Neuron (in vitro differentiated cells): ENCODE measurements at regions not wholly inside any gene's neighbourhood (a gene's known extent, or its start where the extent isn't known, plus 50 kb on each side); places are given as distances from the start of the nearest gene placed in this dataset.

Source experiments
- H2AFZ ChIP-seq: one replicate; pipeline ENCODE4 v1.6.1; 2013; ENCODE audit warnings: low read depth, mild to moderate bottlenecking, inconsistent platforms, low read length, moderate library complexity
- H3K27me3 ChIP-seq: one replicate; pipeline ENCODE4 v1.6.1; 2013; ENCODE audit warnings: low read length; ENCODE audit not compliant: insufficient read depth
- H3K36me3 ChIP-seq: one replicate; pipeline ENCODE4 v1.6.1; 2013; ENCODE audit warnings: low read length; ENCODE audit not compliant: insufficient read depth
- H3K4me1 ChIP-seq: one replicate; pipeline ENCODE4 v1.6.1; 2013; ENCODE audit warnings: low read length; ENCODE audit not compliant: insufficient read depth
- H3K4me3 ChIP-seq: 2 replicates; pipeline ENCODE4 v1.5.1; 2013; ENCODE audit warnings: mild to moderate bottlenecking, low read length, moderate library complexity
- H3K9me3 ChIP-seq: one replicate; pipeline ENCODE4 v1.6.1; 2013; ENCODE audit warnings: low read length

DNA sequence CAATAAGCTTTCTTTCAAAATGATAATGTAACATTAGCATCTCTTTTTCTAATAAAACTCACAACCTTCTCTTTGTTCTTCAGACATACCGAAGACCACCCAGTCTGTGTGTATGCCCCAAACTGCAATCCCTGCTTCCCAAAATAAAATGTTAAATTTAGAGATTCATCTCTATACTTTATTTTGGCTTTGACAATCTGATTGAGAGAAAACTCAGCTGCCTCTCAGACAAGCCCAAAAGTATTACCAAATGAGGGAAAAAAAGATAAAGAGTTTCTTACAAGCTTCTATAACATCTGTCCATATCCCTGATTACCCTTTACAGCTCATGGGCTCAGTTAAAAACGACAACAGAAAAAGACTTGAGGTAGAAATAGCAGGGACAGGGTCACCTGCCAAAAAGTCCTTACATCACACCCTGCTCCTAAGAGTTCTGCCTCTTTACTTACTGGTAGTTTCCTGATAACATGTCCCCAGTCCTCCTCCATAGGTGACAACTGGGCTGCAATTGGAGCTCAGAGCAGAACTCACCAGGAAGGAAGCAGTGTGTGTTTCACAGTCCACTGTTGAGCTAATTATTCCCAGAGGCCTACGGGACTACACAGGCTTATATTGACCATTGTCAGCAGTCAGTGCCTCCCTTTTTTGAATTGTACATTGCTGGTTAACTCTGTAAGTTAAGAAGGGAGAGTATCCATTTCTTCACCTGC lies 70.9 kb upstream of the FAM9C start:
- Histone ChIP-seq H2AFZ (no peak overlapping the region), H3K27me3 (no peaks in the 10 kb centered on the region), H3K4me1 (no peaks in the 10 kb centered on the region), H3K9me3 (no peaks in the 10 kb centered on the region), H3K36me3 (no peaks in the 10 kb centered on the region), H3K4me3 (no peak overlapping the region)

DNA sequence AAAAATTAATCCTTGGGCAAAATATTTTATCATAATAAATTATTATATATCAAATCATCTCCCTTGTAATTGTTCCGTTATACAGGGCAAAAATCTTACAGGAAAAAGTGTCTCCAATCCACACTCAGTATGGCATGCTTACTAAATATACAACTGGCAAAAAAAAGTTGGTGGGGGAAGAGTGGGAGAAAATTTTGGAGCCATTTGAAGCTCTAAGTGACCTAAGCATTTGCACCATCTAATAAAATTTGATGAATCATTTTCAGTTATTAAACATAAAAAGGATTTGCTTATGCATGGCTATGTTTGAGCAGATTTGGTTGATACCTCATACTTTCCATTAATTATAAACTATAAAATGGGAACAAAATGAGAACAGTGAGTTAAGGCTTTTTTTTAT lies 68.1 kb upstream of the FAM9C start:
- Histone ChIP-seq H3K36me3 (no peaks in the 10 kb centered on the region), H3K4me1 (no peaks in the 10 kb centered on the region), H3K27me3 (no peaks in the 10 kb centered on the region), H3K4me3 (no peak overlapping the region), H3K9me3 (no peaks in the 10 kb centered on the region), H2AFZ (no peak overlapping the region)

DNA sequence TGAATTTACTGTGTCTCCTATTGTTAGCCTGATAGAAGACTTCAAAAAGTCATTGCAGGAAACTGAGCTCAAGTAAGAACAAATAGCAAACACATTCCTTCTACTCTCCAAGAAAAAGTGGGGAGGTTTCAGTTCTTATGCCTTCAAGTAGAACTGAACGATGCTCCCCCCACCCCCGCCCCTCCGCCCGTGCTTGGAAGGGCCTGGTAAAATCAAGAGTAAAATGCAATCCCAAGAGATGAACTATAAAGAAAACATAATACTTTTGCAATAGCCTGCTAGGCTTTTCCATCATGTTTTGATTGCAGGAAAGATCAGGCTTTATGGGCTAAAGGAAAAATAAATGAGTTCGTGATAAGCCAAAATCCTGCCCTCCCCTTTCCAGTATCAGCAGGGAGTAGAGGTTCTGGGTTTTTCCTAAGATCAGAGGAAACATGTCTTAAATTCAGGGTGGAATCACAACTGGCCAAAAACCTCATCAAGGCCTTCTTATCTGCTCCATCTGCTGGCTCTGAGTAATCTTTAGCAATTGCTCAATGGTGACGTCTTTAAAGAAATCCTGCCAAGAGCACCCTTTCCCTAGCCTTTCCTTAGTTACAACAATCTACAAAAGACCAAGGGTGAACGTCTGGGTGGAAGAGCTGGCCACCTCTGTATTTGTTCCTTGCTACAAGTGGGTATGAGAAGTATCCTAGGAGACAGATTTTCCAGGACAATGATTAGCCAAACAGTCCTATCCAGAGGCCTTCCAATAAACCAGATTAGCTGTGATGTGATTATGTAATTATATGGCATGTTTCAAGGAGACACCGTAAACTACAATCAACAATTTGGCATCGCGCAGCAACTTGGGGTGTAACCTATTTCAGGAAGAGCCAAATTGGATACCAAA lies 66.3 kb upstream of the FAM9C start:
- Histone ChIP-seq H3K9me3 (no peaks in the 10 kb centered on the region), H3K36me3 (no peaks in the 10 kb centered on the region), H3K4me3 (no peak overlapping the region)

DNA sequence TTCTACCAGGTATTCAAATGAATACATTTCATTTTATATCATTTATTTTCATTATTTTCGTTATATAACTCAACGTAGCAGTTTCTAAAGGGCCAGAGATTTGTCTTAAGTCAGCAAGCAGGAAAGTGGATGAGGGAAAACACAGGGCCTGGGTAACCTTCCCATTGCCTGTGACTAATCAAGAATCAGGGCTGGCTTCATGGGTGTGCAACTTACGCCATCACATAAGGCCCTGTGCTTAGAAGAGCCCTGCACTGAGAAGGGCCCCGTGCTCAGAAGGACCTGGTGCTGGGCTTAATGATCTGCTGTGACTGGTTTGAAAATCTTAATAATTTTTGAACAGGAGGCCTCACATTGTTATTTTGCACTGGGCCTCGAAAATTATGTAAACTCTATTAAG lies 65.4 kb upstream of the FAM9C start:
- H3K36me3 ChIP-seq: no peaks in the 10 kb centered on the region
- H3K4me3 ChIP-seq: no peak overlapping the region
- H3K9me3 ChIP-seq: no peaks in the 10 kb centered on the region
- no peaks in the 10 kb centered on the region for H3K27me3 ChIP-seq
- H3K4me1 ChIP-seq: no peaks in the 10 kb centered on the region
- H2AFZ ChIP-seq: no peak overlapping the region

More for the DNA sequence above, 66.3 kb upstream of the FAM9C start:
- no peaks in the 10 kb centered on the region for H3K4me1 ChIP-seq
- H3K27me3 ChIP-seq: no peaks in the 10 kb centered on the region
- H2AFZ ChIP-seq: no peak overlapping the region

DNA sequence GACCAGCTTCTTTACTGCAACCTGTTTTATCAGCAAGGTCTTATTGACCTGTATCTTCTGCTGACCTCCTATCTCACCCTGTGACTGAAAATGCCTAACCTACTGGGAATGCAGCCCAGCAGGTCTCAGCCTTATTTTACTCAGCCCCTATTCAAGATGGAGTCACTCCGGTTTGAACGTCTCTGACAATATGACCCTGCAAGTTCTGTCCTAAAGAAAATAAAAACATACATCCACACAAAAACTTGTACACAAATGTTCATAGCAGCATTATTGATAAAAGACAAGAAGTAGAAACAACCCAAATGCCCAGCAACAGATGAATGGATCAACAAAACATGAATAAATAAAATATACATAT lies 59.5 kb upstream of the FAM9C start:
- Histone ChIP-seq H2AFZ (no peak overlapping the region), H3K4me1 (peaks cover 2% of the 10 kb centered on the region), H3K36me3 (no peaks in the 10 kb centered on the region), H3K9me3 (no peaks in the 10 kb centered on the region), H3K4me3 (no peak overlapping the region), H3K27me3 (no peaks in the 10 kb centered on the region)

DNA sequence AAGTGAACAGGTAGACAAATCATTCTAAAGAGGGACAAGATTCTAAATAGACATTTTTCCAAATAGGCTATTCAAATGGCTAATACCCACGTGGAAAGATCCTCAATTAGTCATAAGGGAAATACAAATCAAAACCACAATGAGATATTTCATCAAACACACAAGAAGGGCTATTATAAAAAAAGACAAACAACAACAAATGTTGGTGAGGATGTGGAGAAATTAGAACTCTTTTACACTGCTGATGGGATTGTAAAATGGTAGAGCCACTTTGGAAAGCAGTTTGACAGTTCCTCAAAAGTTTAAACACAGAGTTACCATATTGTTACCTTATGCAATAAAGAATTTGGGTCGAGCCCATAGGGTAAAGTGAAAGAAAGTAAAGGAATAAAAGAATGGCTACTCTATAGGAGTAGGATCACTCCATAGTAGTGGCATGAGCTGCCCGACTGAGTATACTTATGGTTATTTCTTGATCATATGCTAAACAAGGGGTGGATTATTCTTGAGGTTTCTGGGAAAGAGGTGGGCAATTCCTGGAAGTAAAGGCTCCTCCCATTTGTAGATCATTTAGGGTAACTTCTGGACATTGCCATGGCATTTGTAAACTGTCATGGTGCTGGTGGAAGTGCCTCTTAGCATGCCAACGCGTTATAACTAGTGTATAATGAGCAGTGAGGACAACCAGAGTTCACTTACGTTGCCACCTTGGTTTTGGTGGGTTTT lies 58.9 kb upstream of the FAM9C start:
- Histone ChIP-seq H3K4me3 (no peak overlapping the region), H2AFZ (no peak overlapping the region), H3K9me3 (no peaks in the 10 kb centered on the region), H3K27me3 (no peaks in the 10 kb centered on the region), H3K36me3 (no peaks in the 10 kb centered on the region), H3K4me1 (peaks cover 2% of the 10 kb centered on the region)

DNA sequence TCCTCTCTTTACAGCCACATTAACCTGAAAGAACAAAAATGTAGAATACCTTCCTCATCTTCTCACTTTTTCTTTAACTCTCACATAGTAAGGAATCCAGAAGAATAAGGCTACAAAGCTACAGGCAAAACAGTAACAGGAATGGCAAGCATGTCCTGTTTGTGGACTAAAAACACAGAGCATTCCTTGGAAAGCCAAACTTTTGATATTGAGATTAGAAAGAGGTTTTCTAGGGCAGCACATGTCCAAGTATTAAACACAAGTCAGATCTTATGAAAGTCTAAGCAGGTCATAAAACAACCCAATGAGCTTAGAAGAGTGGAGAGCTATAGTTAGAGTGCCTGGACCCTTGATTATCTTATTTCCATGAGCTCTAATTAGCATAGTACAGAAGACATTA lies 58.2 kb upstream of the FAM9C start:
- no peaks in the 10 kb centered on the region for H3K27me3 ChIP-seq
- no peaks in the 10 kb centered on the region for H3K36me3 ChIP-seq
- H3K9me3 ChIP-seq: no peaks in the 10 kb centered on the region
- no peak overlapping the region for H3K4me3 ChIP-seq
- no peak overlapping the region for H2AFZ ChIP-seq
- peaks cover 2% of the 10 kb centered on the region for H3K4me1 ChIP-seq

DNA sequence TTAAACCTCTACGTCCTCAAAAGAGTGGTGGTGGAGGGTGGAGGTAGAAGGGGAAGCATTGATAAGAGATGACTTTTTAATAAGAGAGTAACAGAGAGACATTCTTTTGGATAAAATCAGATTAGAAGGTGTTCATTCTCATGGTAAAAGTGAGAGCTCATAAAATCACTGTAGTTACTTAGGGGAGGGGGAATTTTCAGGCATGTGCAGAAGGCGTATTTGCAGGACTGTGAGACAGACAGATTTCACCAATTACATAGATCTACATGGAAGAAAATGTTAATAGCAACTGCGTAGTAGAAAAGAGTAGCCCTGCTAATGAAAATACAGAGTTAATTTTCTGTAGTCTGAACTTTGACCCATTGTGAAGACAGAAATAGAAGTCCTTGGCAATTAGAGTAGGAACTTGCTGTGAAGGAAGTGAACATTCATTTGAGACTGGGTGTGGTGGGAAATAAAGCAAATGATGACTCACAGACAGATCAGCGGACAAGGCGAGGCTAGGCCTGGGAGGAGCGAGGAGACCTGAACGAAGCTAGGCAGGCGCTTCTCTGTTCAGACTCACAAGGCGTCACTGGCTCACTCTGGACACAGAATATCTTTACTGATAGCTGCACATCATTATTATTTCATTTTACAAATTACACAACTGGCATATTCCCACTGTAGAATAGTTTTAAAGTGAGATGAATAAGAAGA lies 57.2 kb upstream of the FAM9C start:
- Histone ChIP-seq H3K9me3 (no peaks in the 10 kb centered on the region), H3K4me3 (no peak overlapping the region), H3K4me1 (peaks cover 2% of the 10 kb centered on the region)

DNA sequence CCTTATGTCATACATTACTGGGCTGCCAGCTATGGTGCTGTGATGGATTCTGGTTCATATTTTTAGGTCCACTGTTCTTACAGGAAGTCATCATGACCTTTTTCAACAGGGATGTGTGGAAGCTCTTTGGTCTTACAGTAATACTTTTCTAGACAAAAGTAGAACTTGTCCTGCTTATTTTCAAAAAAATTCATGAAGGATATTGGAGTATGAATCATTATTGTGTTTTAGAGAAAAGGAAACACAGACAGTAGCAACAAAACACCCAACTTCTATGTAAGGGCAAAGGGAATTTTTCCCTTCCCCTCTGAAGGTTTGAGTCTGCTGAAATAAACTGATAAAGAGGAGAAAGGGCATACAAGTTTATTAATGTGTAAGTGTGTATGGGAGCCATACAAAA lies 54.7 kb upstream of the FAM9C start:
- H3K9me3 ChIP-seq: no peaks in the 10 kb centered on the region
- no peak overlapping the region for H2AFZ ChIP-seq
- H3K27me3 ChIP-seq: no peaks in the 10 kb centered on the region

More for the DNA sequence above, 57.2 kb upstream of the FAM9C start:
- no peaks in the 10 kb centered on the region for H3K36me3 ChIP-seq
- no peaks in the 10 kb centered on the region for H3K27me3 ChIP-seq
- H2AFZ ChIP-seq: no peak overlapping the region

DNA sequence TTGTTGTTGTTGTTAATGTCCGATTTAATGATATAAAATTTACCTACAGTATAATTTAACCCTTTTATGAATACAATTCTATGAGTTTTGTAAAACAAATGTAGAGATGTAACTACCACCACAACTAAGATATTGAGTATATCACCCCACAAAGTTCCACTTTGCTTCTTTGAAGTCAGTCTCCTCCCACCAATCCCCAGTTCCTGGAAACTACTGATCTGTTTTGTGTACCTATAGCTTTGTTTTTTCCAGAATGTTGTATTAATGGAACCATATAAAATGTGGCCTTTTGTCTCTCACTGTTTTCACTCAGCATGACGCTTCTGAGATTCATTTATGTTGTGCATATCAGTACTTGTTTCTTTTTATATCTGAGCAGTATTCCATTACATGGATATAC lies 52.3 kb upstream of the FAM9C start:
- Histone ChIP-seq H3K9me3 (peaks cover 2% of the 10 kb centered on the region), H3K27me3 (no peaks in the 10 kb centered on the region), H3K4me3 (no peak overlapping the region)

More for the DNA sequence above, 54.7 kb upstream of the FAM9C start:
- Histone ChIP-seq H3K36me3 (no peaks in the 10 kb centered on the region), H3K4me3 (no peak overlapping the region), H3K4me1 (peaks cover 2% of the 10 kb centered on the region)

DNA sequence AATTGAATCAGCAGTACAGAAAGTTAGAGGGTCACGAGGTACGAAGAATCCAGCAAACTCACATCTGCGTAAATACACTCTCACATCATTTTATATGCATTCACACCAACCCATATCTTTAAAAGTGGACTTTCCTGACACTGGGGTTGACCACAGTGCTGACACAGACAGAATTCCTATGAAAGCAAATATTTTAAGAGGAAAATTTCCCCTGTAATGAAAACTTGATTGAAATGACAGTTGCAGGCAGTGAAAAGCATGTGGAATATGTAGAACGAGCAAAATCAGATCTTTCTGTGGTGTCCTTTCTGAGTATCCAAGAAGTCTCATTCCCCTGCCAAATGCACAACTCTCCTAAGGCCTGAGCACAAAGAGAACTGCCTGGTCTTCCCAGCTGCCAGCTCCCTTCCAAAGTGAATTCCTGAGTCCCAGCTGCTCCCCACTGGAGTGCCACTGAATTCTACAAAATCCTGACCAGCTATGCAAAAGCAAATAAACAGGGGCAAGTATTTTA lies 50.5 kb upstream of the FAM9C start:
- H3K36me3 ChIP-seq: no peaks in the 10 kb centered on the region
- no peaks in the 10 kb centered on the region for H3K27me3 ChIP-seq
- H3K4me1 ChIP-seq: peaks cover 6% of the 10 kb centered on the region
- no peak overlapping the region for H2AFZ ChIP-seq
- H3K9me3 ChIP-seq: peaks cover 2% of the 10 kb centered on the region
- no peak overlapping the region for H3K4me3 ChIP-seq

More for the DNA sequence above, 52.3 kb upstream of the FAM9C start:
- peaks cover 2% of the 10 kb centered on the region for H3K4me1 ChIP-seq
- no peak overlapping the region for H2AFZ ChIP-seq
- no peaks in the 10 kb centered on the region for H3K36me3 ChIP-seq

DNA sequence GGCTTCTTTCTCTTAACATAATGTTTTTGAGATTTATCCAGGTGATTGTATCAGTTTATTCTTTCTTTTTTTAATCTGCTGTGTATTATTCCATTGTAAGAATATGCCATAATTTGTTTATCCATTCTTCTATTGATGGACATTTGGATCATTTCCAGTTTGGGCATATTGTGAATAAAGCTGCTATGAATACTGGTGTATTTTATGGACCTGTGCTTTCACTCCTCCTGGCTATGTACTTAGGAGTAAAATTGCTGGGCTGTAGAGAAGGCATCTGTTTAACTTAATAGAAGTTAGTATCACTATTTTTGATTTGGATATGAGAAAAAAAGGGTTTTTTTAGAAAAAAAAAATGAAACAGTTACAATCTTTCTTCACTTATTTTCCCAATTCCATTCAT lies 50.0 kb upstream of the FAM9C start:
- Histone ChIP-seq H3K9me3 (peaks cover 2% of the 10 kb centered on the region), H3K4me3 (no peak overlapping the region), H3K27me3 (no peaks in the 10 kb centered on the region), H3K4me1 (peaks cover 6% of the 10 kb centered on the region), H3K36me3 (no peaks in the 10 kb centered on the region), H2AFZ (no peak overlapping the region)
